ENCODE measurements at regions not wholly inside any gene's neighbourhood (a gene's known extent, or its start where the extent isn't known, plus 50 kb on each side); places are given as distances from the start of the nearest gene placed in this dataset.

DNA sequence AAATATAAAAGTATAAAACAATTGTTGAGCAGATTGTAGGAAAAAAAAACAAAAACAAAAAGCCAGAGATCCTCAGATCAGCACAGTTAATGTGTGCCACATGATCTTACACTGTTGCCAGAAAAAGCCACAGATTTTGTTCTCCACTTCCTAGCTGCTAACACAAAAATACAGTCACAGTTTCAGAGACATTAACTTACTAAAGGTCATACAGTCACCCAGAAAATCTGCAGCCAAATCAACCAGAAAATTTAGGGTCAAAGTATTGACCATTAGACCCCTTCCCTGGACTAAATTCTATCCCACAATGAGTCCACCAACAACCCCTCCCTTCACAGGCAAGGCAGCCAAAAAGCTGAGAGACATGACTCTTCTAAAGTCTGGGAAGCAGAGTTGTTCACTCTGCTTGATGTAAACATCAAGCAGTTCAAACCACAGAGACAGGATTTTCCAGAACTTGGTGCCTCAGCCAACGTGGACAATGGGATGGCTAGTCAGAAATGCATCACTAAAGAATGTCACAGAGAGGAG lies 59.1 kb downstream of the SST start:
- TF ChIP-seq, protein P1, sequence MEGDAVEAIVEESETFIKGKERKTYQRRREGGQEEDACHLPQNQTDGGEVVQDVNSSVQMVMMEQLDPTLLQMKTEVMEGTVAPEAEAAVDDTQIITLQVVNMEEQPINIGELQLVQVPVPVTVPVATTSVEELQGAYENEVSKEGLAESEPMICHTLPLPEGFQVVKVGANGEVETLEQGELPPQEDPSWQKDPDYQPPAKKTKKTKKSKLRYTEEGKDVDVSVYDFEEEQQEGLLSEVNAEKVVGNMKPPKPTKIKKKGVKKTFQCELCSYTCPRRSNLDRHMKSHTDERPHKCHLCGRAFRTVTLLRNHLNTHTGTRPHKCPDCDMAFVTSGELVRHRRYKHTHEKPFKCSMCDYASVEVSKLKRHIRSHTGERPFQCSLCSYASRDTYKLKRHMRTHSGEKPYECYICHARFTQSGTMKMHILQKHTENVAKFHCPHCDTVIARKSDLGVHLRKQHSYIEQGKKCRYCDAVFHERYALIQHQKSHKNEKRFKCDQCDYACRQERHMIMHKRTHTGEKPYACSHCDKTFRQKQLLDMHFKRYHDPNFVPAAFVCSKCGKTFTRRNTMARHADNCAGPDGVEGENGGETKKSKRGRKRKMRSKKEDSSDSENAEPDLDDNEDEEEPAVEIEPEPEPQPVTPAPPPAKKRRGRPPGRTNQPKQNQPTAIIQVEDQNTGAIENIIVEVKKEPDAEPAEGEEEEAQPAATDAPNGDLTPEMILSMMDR (IDR thresholded peaks at IDR 0.05) = no peak
- H3K9me3 ChIP-seq = no peaks in the 10 kb centered on the region
- no peaks in the 10 kb centered on the region for H3K36me3 ChIP-seq
- H3K4me3 ChIP-seq = no peak overlapping the region
- peak overlapping the region in 1 of 2 donors; percentile 10 for H3K27ac ChIP-seq
- no peaks in the 10 kb centered on the region for H3K27me3 ChIP-seq
- H3K4me1 ChIP-seq = no peaks in the 10 kb centered on the region
- DNase-seq (ENCODE audit: low spot score in 2 of 2) = no peak
- intact Hi-C loops (cut with DNase I) = no loop called here

- no peak overlapping the region for H3K27ac ChIP-seq
- H3K4me3 ChIP-seq = no peak overlapping the region
- H3K4me1 ChIP-seq = peaks cover 3 to 17% of the 10 kb centered on the region in 2 donors
- DNase-seq (ENCODE audit: low spot score in 2 of 2) = no peak
- TF ChIP-seq, protein P1 (IDR thresholded peaks at IDR 0.05) = no peak
- intact Hi-C loops (cut with DNase I) = no loop called here
- no peaks in the 10 kb centered on the region for H3K36me3 ChIP-seq
- H3K9me3 ChIP-seq = no peaks in the 10 kb centered on the region
- no peaks in the 10 kb centered on the region for H3K27me3 ChIP-seq
Measured at GRCh38 chr3:187594272-187594671, 75.9 kb downstream of the SST start.

- no peak overlapping the region for H3K4me3 ChIP-seq
Measured at GRCh38 chr3:187593451-187593850, 76.7 kb downstream of the SST start.

GRCh38 chr3:187590861-187591576 lies 79.2 kb downstream of the SST start:
- Histone ChIP-seq H3K27me3 (no peaks in the 10 kb centered on the region), H3K4me3 (no peak overlapping the region), H3K4me1 (peaks cover 3 to 17% of the 10 kb centered on the region in 2 donors), H3K36me3 (no peaks in the 10 kb centered on the region), H3K9me3 (no peaks in the 10 kb centered on the region), H3K27ac (peak overlapping the region; percentile 6 to 41)
- TF ChIP-seq, protein P1 (IDR thresholded peaks at IDR 0.05) = no peak
- intact Hi-C loops (cut with DNase I) = no loop called here
- DNase-seq (ENCODE audit: low spot score in 2 of 2) = no peak

More at GRCh38 chr3:187593451-187593850, 76.7 kb downstream of the SST start:
- H3K36me3 ChIP-seq = no peaks in the 10 kb centered on the region
- TF ChIP-seq, protein P1 (IDR thresholded peaks at IDR 0.05) = no peak
- no peak overlapping the region for H3K27ac ChIP-seq
- H3K4me1 ChIP-seq = peaks cover 3 to 17% of the 10 kb centered on the region in 2 donors
- no peaks in the 10 kb centered on the region for H3K9me3 ChIP-seq
- intact Hi-C loops (cut with DNase I) = no loop called here
- no peaks in the 10 kb centered on the region for H3K27me3 ChIP-seq
- DNase-seq (ENCODE audit: low spot score in 2 of 2) = no peak

DNA sequence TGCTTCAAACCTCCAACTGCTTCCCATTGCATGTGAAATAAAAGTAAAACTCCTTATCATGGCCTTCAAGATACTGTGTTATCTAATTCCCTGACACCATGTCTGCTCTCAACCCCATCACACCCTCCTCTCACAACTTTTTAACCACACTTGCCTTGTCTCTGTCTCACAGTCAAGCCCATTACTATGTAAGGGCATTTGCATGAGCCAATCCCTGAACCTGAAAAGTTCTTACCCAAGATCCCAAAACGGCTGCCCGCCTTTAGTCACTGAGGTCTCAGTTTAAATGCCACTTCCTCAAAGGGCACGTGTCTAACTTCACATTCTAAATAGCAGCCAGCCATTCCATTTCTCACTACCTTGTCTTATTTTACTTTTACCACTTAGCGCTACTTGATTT lies 83.1 kb downstream of the SST start:
- no peaks in the 10 kb centered on the region for H3K27me3 ChIP-seq
- no peak overlapping the region for H3K27ac ChIP-seq
- H3K4me1 ChIP-seq = peaks cover 0 to 9% of the 10 kb centered on the region in 2 donors
- no peak for DNase-seq (ENCODE audit: low spot score in 2 of 2)
- H3K36me3 ChIP-seq = no peaks in the 10 kb centered on the region
- no peaks in the 10 kb centered on the region for H3K9me3 ChIP-seq
- TF ChIP-seq, protein P1 (IDR thresholded peaks at IDR 0.05) = no peak
- intact Hi-C loops (cut with DNase I) = no loop called here
- H3K4me3 ChIP-seq = no peak overlapping the region
